OCI-LY3 (cell line): ENCODE measurements at regions not wholly inside any gene's neighbourhood (a gene's known extent, or its start where the extent isn't known, plus 50 kb on each side); places are given as distances from the start of the nearest gene placed in this dataset.

Source experiments
- H2AFZ ChIP-seq: fragments of 200-600, 300-600 bp; shearing (Covaris generic); 2 replicates; pipeline ENCODE4 v1.6.0; 2014; ENCODE audit warnings: antibody characterized with exemption, low read depth, low read length
- H3K27ac ChIP-seq: fragments of 200-600, 300-600 bp; sonication (generic); 2 replicates; pipeline ENCODE4 v1.5.1; 2014; ENCODE audit warnings: mild to moderate bottlenecking, low read length, moderate library complexity, mixed read lengths
- H3K27me3 ChIP-seq: fragments of 200-600, 300-600 bp; sonication (generic); 2 replicates; pipeline ENCODE4 v1.6.1; 2014; ENCODE audit warnings: low read depth, low read length, mixed read lengths
- H3K36me3 ChIP-seq: fragments of 200-600, 300-600 bp; sonication (generic); replicated peaks from 2 replicates; pipeline ENCODE3; 2014; ENCODE audit warnings: low read depth, low read length, mixed read lengths
- H3K4me1 ChIP-seq: fragments of 300-600, 200-600 bp; sonication (generic); 2 replicates; pipeline ENCODE4 v1.6.1; 2014; ENCODE audit warnings: low read length, mixed read lengths
- H3K4me2 ChIP-seq: fragments of 200-600, 300-600 bp; sonication (generic); 2 replicates; pipeline ENCODE4 v1.6.1; 2014; ENCODE audit warnings: low read length, mixed read lengths
- H3K4me3 ChIP-seq: fragments of 300-600, 200-600 bp; sonication (generic); 2 replicates; pipeline ENCODE4 v1.5.1; 2014; ENCODE audit warnings: antibody characterized with exemption, mild to moderate bottlenecking, low read length, moderate library complexity
- H3K79me2 ChIP-seq: fragments of 300-600, 200-600 bp; shearing (Covaris generic); 2 replicates; pipeline ENCODE4 v1.6.1; 2014; ENCODE audit warnings: mild to moderate bottlenecking, low read length, mixed read lengths
- H3K9ac ChIP-seq: fragments of 300-600, 200-600 bp; shearing (Covaris generic); 2 replicates; pipeline ENCODE4 v1.6.0; 2014; ENCODE audit warnings: mild to moderate bottlenecking, low read length, moderate library complexity
- H3K9me3 ChIP-seq: fragments of 200-600, 300-600 bp; shearing (Covaris generic); 2 replicates; pipeline ENCODE4 v1.6.1; 2014; ENCODE audit warnings: low read length, mixed read lengths; ENCODE audit not compliant: insufficient read depth
- H4K20me1 ChIP-seq: fragments of 200-600, 300-600 bp; sonication (generic); 2 replicates; pipeline ENCODE4 v1.6.1; 2016; ENCODE audit warnings: low read length, mixed read lengths; ENCODE audit not compliant: insufficient read depth
- CTCF ChIP-seq: fragments of 200-600, 300-600 bp; sonication (generic); IDR thresholded peaks from 2 replicates; pipeline ENCODE4 v1.5.1; 2014; ENCODE audit warnings: antibody characterized with exemption, low read length, low read depth
- EZH2phosphoT487 ChIP-seq: fragments of 200-600 bp; shearing (Covaris generic); IDR thresholded peaks from 2 replicates; pipeline ENCODE4 v1.6.1; 2018; ENCODE audit warnings: antibody characterized with exemption, mixed run types, low read depth

GRCh38 chr14:61968207-61968606 is 206.0 kb downstream of the SNAPC1 start:
- no peaks in the 10 kb centered on the region for H4K20me1 ChIP-seq
- H3K9me3 ChIP-seq, result no peaks in the 10 kb centered on the region
- H3K4me3 ChIP-seq, result no peak overlapping the region

GRCh38 chr14:61972711-61973110 is 210.5 kb downstream of the SNAPC1 start:
- H4K20me1 ChIP-seq, result no peaks in the 10 kb centered on the region
- H3K27me3 ChIP-seq, result no peaks in the 10 kb centered on the region
- no peak overlapping the region for H3K9ac ChIP-seq
- no peak overlapping the region for H2AFZ ChIP-seq
- H3K4me2 ChIP-seq, result no peak overlapping the region
- no peaks in the 10 kb centered on the region for H3K79me2 ChIP-seq
- H3K27ac ChIP-seq, result no peak overlapping the region
- H3K36me3 ChIP-seq, result no peaks in the 10 kb centered on the region
- TF ChIP-seq EZH2phosphoT487, result no peak
- TF ChIP-seq CTCF, result no peak
- H3K9me3 ChIP-seq, result 0 out of 2 replicates have a peak, but pooled peaks cover 9% of the 10 kb centered on the region
- no peaks in the 10 kb centered on the region for H3K4me1 ChIP-seq
- no peak overlapping the region for H3K4me3 ChIP-seq

More at GRCh38 chr14:61968207-61968606, 206.0 kb downstream of the SNAPC1 start:
- Histone ChIP-seq H3K4me1 (no peaks in the 10 kb centered on the region), H3K9ac (no peak overlapping the region), H3K79me2 (no peaks in the 10 kb centered on the region), H3K27ac (no peak overlapping the region), H3K27me3 (no peaks in the 10 kb centered on the region), H3K4me2 (no peak overlapping the region), H3K36me3 (no peaks in the 10 kb centered on the region), H2AFZ (no peak overlapping the region)
- TF ChIP-seq EZH2phosphoT487 (no peak), CTCF (no peak)

- H3K4me2 ChIP-seq, result no peak overlapping the region
- TF ChIP-seq CTCF (no peak), EZH2phosphoT487 (no peak)
- no peaks in the 10 kb centered on the region for H3K36me3 ChIP-seq
- H3K79me2 ChIP-seq, result no peaks in the 10 kb centered on the region
- no peak overlapping the region for H2AFZ ChIP-seq
- no peak overlapping the region for H3K27ac ChIP-seq
- H3K9me3 ChIP-seq, result 0 out of 2 replicates have a peak, but pooled peaks cover 9% of the 10 kb centered on the region
- no peak overlapping the region for H3K4me3 ChIP-seq
- H3K27me3 ChIP-seq, result no peaks in the 10 kb centered on the region
- no peaks in the 10 kb centered on the region for H4K20me1 ChIP-seq
- no peak overlapping the region for H3K9ac ChIP-seq
- no peaks in the 10 kb centered on the region for H3K4me1 ChIP-seq
Measured at GRCh38 chr14:61973981-61974380, 211.8 kb downstream of the SNAPC1 start.

GRCh38 chr14:61977217-61977616 is 215.0 kb downstream of the SNAPC1 start:
- no peaks in the 10 kb centered on the region for H3K4me1 ChIP-seq
- no peak overlapping the region for H3K4me3 ChIP-seq
- no peak overlapping the region for H3K9ac ChIP-seq
- H3K79me2 ChIP-seq, result no peaks in the 10 kb centered on the region
- 0 out of 2 replicates have a peak, but pooled peaks cover 9% of the 10 kb centered on the region for H3K9me3 ChIP-seq
- H3K27ac ChIP-seq, result no peak overlapping the region
- no peak overlapping the region for H2AFZ ChIP-seq
- H3K27me3 ChIP-seq, result no peaks in the 10 kb centered on the region
- no peaks in the 10 kb centered on the region for H3K36me3 ChIP-seq
- TF ChIP-seq EZH2phosphoT487 (no peak), CTCF (no peak)
- no peaks in the 10 kb centered on the region for H4K20me1 ChIP-seq
- H3K4me2 ChIP-seq, result no peak overlapping the region
